ENCODE measurements at regions not wholly inside any gene's neighbourhood (a gene's known extent, or its start where the extent isn't known, plus 50 kb on each side); places are given as distances from the start of the nearest gene placed in this dataset.

GRCh38 chr4:111744847-111745246 lies 400.4 kb upstream of the FAM241A start:
- Histone ChIP-seq H3K4me2 (ENCODE audit: insufficient read depth, low read length) (no peak overlapping the region), H3K9me3 (replicated peaks; ENCODE audit: control insufficient read depth, insufficient read depth, low read depth, low read length) (no peaks in the 10 kb centered on the region), H4K20me1 (replicated peaks; ENCODE audit: control insufficient read depth, insufficient read depth, low read length) (no peaks in the 10 kb centered on the region), H3K4me1 (replicated peaks in 1 of 2; ENCODE audit: control insufficient read depth in 2 of 2, insufficient read depth in 2 of 2, low read length in 2 of 2) (no peaks in the 10 kb centered on the region), H3K9me1 (ENCODE audit: control insufficient read depth, insufficient read depth, low read length) (no peaks in the 10 kb centered on the region), H3K27ac (ENCODE audit: extremely low read depth, low read depth, low read length) (no peak overlapping the region), H3K9ac (ENCODE audit: insufficient read depth in 1 of 2, low read depth in 2 of 2, low read length in 2 of 2) (no peak overlapping the region), H3K36me3 (ENCODE audit: control insufficient read depth, insufficient read depth, low read length) (no peaks in the 10 kb centered on the region), H2AFZ (ENCODE audit: low read depth, low read length) (no peak overlapping the region), H3K79me2 (ENCODE audit: control insufficient read depth, insufficient read depth, low read length) (no peaks in the 10 kb centered on the region), H3K4me3 (no peak overlapping the region), H3K27me3 (ENCODE audit: control insufficient read depth in 2 of 2, insufficient read depth in 2 of 2, low read length in 2 of 2) (no peaks in the 10 kb centered on the region)
- POLR2A ChIA-PET: no interaction called here
- in situ Hi-C loops (cut with MboI): no loop called here
- CTCF ChIA-PET (ENCODE audit: low intra/inter-chr PET ratio): no interaction called here
- no TSS peak for BruUV-seq (replicated peaks)
- intact Hi-C loops (cut with micrococcal nuclease): no loop called here
- ATAC-seq: no peak
- WGBS (ENCODE audit: insufficient coverage, low coverage, missing lambda C conversion rate): 0% methylated on average over 3 of the region's 3 CpGs
- DNase-seq (ENCODE audit: extremely low read depth in 1 of 4, low spot score in 3 of 4): no peak
- no peak for FAIRE-seq
- TF ChIP-seq TBP (optimal IDR thresholded peaks at IDR 0.05; ENCODE audit: low read depth, low read length): no peak
- no peak for TF ChIP-seq ZBTB43 (CRISPR knock-in tag; IDR thresholded peaks at IDR 0.05)
- TF ChIP-seq ZNF324 (CRISPR knock-in tag; IDR thresholded peaks at IDR 0.05): no peak
- no peak for TF ChIP-seq ZHX1 (conservative IDR thresholded peaks at IDR 0.05; ENCODE audit: low read length)
- no peak for TF ChIP-seq CXXC5 (CRISPR knock-in tag; IDR thresholded peaks at IDR 0.05)
- no peak for TF ChIP-seq CTCFL (IDR thresholded peaks at IDR 0.05; ENCODE audit: borderline replicate concordance, insufficient read depth, low read depth, low read length, poor library complexity, severe bottlenecking)
- TF ChIP-seq HEY1 (CRISPR knock-in tag; IDR thresholded peaks at IDR 0.05; ENCODE audit: borderline replicate concordance): no peak
- TF ChIP-seq NFRKB (IDR thresholded peaks at IDR 0.05; ENCODE audit: low read depth): no peak
- no peak for TF ChIP-seq ASH1L (IDR thresholded peaks at IDR 0.05; ENCODE audit: borderline replicate concordance, low read depth, partially characterized antibody)
- TF ChIP-seq NFIX (CRISPR knock-in tag; IDR thresholded peaks at IDR 0.05; ENCODE audit: low read depth): no peak
- TF ChIP-seq BRF2 (IDR thresholded peaks at IDR 0.05; ENCODE audit: borderline replicate concordance, insufficient read depth, insufficient read length): no peak
- no peak for TF ChIP-seq ZNF280A (IDR thresholded peaks at IDR 0.05; ENCODE audit: low read depth, partially characterized antibody)
